GM19025 (cell line): ENCODE measurements at regions not wholly inside any gene's neighbourhood (a gene's known extent, or its start where the extent isn't known, plus 50 kb on each side); places are given as distances from the start of the nearest gene placed in this dataset.

Experiments used
- ATAC-seq: cut with Tn5 transposase; IDR thresholded peaks from one replicate; pipeline ENCODE4 v1.9.1; 2021; ENCODE audit warnings: mild to moderate bottlenecking, low read depth, moderate library complexity; ENCODE audit not compliant: unreplicated experiment

GRCh38 chr15:46461416-46461815 is 826.6 kb downstream of the SQOR start:
- no peak for ATAC-seq

- ATAC-seq = no peak
Measured at GRCh38 chr15:46467041-46467440, 832.2 kb downstream of the SQOR start.

- ATAC-seq = no peak
Measured at GRCh38 chr15:46471096-46471495, 836.3 kb downstream of the SQOR start.

GRCh38 chr15:46489276-46489675 is 854.4 kb downstream of the SQOR start:
- no peak for ATAC-seq

- no peak for ATAC-seq
Measured at GRCh38 chr15:46496491-46497115, 861.8 kb downstream of the SQOR start.

GRCh38 chr15:46502667-46503066 is 867.8 kb downstream of the SQOR start:
- ATAC-seq = no peak

- ATAC-seq = no peak
Measured at GRCh38 chr15:46518381-46518780, 883.6 kb downstream of the SQOR start.

- no peak for ATAC-seq
Measured at GRCh38 chr15:46523701-46524100, 888.9 kb downstream of the SQOR start.

- no peak for ATAC-seq
Measured at GRCh38 chr15:46525984-46526725, 891.3 kb downstream of the SQOR start.

- ATAC-seq = no peak
Measured at GRCh38 chr15:46526726-46527110, 891.9 kb downstream of the SQOR start.

GRCh38 chr15:46543626-46544025 is 908.8 kb downstream of the SQOR start:
- no peak for ATAC-seq

- ATAC-seq = no peak
Measured at GRCh38 chr15:46548989-46549388, 914.2 kb downstream of the SQOR start.

GRCh38 chr15:46552316-46552715 is 917.5 kb downstream of the SQOR start:
- ATAC-seq = no peak

GRCh38 chr15:46555547-46555946 is 920.7 kb downstream of the SQOR start:
- no peak for ATAC-seq

GRCh38 chr15:46556010-46556409 is 921.2 kb downstream of the SQOR start:
- ATAC-seq = no peak

- ATAC-seq = no peak
Measured at GRCh38 chr15:46556559-46557379, 921.9 kb downstream of the SQOR start.

- no peak for ATAC-seq
Measured at GRCh38 chr15:46567968-46568367, 933.1 kb downstream of the SQOR start.

- ATAC-seq = no peak
Measured at GRCh38 chr15:46569781-46570180, 935.0 kb downstream of the SQOR start.

GRCh38 chr15:46576646-46577395 is 942.0 kb downstream of the SQOR start:
- ATAC-seq = no peak

GRCh38 chr15:46577767-46578166 is 942.9 kb downstream of the SQOR start:
- ATAC-seq = no peak

GRCh38 chr15:46580487-46580886 is 945.7 kb downstream of the SQOR start:
- no peak for ATAC-seq
